OCI-LY7 (cell line): ENCODE measurements at regions not wholly inside any gene's neighbourhood (a gene's known extent, or its start where the extent isn't known, plus 50 kb on each side); places are given as distances from the start of the nearest gene placed in this dataset.

Experiments used
- EZH2phosphoT487 ChIP-seq: fragments of 200-600 bp; sonication (generic); IDR thresholded peaks from 2 replicates; pipeline ENCODE4 v1.6.1; 2018; ENCODE audit warnings: low read depth, borderline replicate concordance, mild to moderate bottlenecking, mixed run types, antibody characterized with exemption, low read length, moderate library complexity, mixed read lengths
- TF ChIP-seq, protein P1 (sequence below): fragments of 200-600 bp; sonication (generic); conservative IDR thresholded peaks from 2 replicates; pipeline ENCODE4 v1.5.1; 2014; ENCODE audit warnings: mild to moderate bottlenecking, antibody characterized with exemption, low read length, moderate library complexity, mixed read lengths

DNA sequence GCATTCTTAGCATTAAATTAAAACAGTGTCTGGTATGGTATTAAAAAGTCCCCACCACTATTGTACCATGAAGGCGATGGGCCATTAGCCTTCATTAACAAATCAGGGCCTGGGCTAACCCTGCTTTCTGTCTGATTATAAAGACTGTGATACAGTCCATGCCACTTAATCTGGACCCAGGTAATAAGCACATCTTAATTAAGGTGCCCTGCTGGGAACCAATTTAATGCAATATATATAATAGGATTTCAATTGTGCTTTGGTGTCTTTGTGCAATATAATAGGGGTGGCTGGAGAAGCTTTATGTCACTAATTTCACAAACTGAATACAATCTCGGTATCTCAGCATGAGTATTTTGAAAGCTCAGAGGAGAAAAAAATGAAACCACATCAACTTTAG lies 64.4 kb upstream of the CDH8 start:
- TF ChIP-seq, protein P1, sequence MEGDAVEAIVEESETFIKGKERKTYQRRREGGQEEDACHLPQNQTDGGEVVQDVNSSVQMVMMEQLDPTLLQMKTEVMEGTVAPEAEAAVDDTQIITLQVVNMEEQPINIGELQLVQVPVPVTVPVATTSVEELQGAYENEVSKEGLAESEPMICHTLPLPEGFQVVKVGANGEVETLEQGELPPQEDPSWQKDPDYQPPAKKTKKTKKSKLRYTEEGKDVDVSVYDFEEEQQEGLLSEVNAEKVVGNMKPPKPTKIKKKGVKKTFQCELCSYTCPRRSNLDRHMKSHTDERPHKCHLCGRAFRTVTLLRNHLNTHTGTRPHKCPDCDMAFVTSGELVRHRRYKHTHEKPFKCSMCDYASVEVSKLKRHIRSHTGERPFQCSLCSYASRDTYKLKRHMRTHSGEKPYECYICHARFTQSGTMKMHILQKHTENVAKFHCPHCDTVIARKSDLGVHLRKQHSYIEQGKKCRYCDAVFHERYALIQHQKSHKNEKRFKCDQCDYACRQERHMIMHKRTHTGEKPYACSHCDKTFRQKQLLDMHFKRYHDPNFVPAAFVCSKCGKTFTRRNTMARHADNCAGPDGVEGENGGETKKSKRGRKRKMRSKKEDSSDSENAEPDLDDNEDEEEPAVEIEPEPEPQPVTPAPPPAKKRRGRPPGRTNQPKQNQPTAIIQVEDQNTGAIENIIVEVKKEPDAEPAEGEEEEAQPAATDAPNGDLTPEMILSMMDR = no peak
- no peak for TF ChIP-seq EZH2phosphoT487
